Hepatocyte (in vitro differentiated cells): ENCODE measurements at regions not wholly inside any gene's neighbourhood (a gene's known extent, or its start where the extent isn't known, plus 50 kb on each side); places are given as distances from the start of the nearest gene placed in this dataset.

ENCODE experiments used
- CTCF ChIP-seq: fragments of 200-600 bp; sonication (generic); IDR thresholded peaks from 2 replicates; pipeline ENCODE4 v1.5.1; 2016; ENCODE audit warnings: antibody characterized with exemption, mild to moderate bottlenecking; ENCODE audit not compliant: poor library complexity
- EZH2 ChIP-seq: fragments of 200-600 bp; sonication (generic); IDR thresholded peaks from 2 replicates; pipeline ENCODE4 v1.6.1; 2016; ENCODE audit warnings: antibody characterized with exemption, mild to moderate bottlenecking, borderline replicate concordance

GRCh38 chr12:83919081-83919480, 993.5 kb downstream of the SLC6A15 start:
- TF ChIP-seq CTCF (no peak), EZH2 (no peak)
